ENCODE measurements at regions not wholly inside any gene's neighbourhood (a gene's known extent, or its start where the extent isn't known, plus 50 kb on each side); places are given as distances from the start of the nearest gene placed in this dataset.

GRCh38 chr15:95274101-95274500 lies 1042.7 kb downstream of the MCTP2 start:
- no peak for DNase-seq (ENCODE audit: low read depth)
- no peak overlapping the region for H3K4me3 ChIP-seq (ENCODE audit: low read length)
- TF ChIP-seq CTCF (conservative IDR thresholded peaks at IDR 0.05; ENCODE audit: low read length), result no peak

- TF ChIP-seq CTCF (conservative IDR thresholded peaks at IDR 0.05; ENCODE audit: low read length), result no peak
- DNase-seq (ENCODE audit: low read depth), result peak; percentile 73
These were observed 1045.9 kb downstream of the MCTP2 start for GRCh38 chr15:95277266-95277665.

GRCh38 chr15:95278532-95279245 lies 1047.3 kb downstream of the MCTP2 start:
- H3K4me3 ChIP-seq (ENCODE audit: low read length), result no peak overlapping the region
- TF ChIP-seq CTCF (conservative IDR thresholded peaks at IDR 0.05; ENCODE audit: low read length), result no peak
- DNase-seq (ENCODE audit: low read depth), result no peak

More at GRCh38 chr15:95277266-95277665, 1045.9 kb downstream of the MCTP2 start:
- H3K4me3 ChIP-seq (ENCODE audit: low read length), result no peak overlapping the region

- no peak for DNase-seq (ENCODE audit: low read depth)
- no peak overlapping the region for H3K4me3 ChIP-seq (ENCODE audit: low read length)
- no peak for TF ChIP-seq CTCF (conservative IDR thresholded peaks at IDR 0.05; ENCODE audit: low read length)
These were observed 1048.1 kb downstream of the MCTP2 start for GRCh38 chr15:95279277-95280019.

GRCh38 chr15:95280711-95281110 lies 1049.3 kb downstream of the MCTP2 start:
- no peak for DNase-seq (ENCODE audit: low read depth)
- TF ChIP-seq CTCF (conservative IDR thresholded peaks at IDR 0.05; ENCODE audit: low read length), result no peak
- H3K4me3 ChIP-seq (ENCODE audit: low read length), result no peak overlapping the region

GRCh38 chr15:95281470-95281869 lies 1049.0 kb upstream of the NR2F2 start:
- TF ChIP-seq CTCF (conservative IDR thresholded peaks at IDR 0.05; ENCODE audit: low read length), result no peak
- DNase-seq (ENCODE audit: low read depth), result no peak
- no peak overlapping the region for H3K4me3 ChIP-seq (ENCODE audit: low read length)

- no peak for TF ChIP-seq CTCF (conservative IDR thresholded peaks at IDR 0.05; ENCODE audit: low read length)
- no peak overlapping the region for H3K4me3 ChIP-seq (ENCODE audit: low read length)
- no peak for DNase-seq (ENCODE audit: low read depth)
These were observed 1046.0 kb upstream of the NR2F2 start for GRCh38 chr15:95284492-95284891.

All from AG10803 (cell line).